ENCODE measurements at regions not wholly inside any gene's neighbourhood (a gene's known extent, or its start where the extent isn't known, plus 50 kb on each side); places are given as distances from the start of the nearest gene placed in this dataset.
"Not testable (repeated sequence)": the region's sequence is repeated elsewhere in the genome, so short reads cannot be mapped to it uniquely, and the experiment has no call there.

DNA sequence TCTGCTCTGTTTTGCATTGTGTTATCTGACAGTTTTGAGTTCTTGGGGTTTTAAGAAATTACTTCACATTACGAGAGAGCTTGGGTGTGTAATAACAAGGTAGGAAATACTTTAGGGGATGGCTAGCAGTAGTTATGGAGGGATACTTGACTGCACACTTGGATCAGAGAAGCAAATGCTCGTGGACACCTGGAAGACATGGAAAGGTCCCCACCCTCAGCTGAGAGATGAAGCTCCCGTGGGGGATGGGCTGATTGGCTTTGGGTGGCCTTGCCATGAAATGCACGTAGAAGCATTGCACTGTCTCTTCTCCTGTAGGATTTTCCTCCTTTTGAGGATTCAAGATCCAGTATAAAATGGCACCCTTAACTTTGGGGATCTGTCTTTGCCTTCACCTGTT lies 61.5 kb upstream of the UNC93A start:
- Mint-ChIP-seq H3K4me1 (ENCODE audit: low read depth) (no peaks in the 10 kb centered on the region), H3K9me3 (peaks cover 35% of the 10 kb centered on the region), H3K27me3 (ENCODE audit: insufficient read depth) (no peaks in the 10 kb centered on the region), H3K4me3 (no peak overlapping the region), H3K36me3 (ENCODE audit: low read depth) (no peaks in the 10 kb centered on the region), H3K27ac (no peak overlapping the region)
- TF ChIP-seq, protein P1, sequence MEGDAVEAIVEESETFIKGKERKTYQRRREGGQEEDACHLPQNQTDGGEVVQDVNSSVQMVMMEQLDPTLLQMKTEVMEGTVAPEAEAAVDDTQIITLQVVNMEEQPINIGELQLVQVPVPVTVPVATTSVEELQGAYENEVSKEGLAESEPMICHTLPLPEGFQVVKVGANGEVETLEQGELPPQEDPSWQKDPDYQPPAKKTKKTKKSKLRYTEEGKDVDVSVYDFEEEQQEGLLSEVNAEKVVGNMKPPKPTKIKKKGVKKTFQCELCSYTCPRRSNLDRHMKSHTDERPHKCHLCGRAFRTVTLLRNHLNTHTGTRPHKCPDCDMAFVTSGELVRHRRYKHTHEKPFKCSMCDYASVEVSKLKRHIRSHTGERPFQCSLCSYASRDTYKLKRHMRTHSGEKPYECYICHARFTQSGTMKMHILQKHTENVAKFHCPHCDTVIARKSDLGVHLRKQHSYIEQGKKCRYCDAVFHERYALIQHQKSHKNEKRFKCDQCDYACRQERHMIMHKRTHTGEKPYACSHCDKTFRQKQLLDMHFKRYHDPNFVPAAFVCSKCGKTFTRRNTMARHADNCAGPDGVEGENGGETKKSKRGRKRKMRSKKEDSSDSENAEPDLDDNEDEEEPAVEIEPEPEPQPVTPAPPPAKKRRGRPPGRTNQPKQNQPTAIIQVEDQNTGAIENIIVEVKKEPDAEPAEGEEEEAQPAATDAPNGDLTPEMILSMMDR (IDR thresholded peaks at IDR 0.05) = no peak
- no peak for DNase-seq

DNA sequence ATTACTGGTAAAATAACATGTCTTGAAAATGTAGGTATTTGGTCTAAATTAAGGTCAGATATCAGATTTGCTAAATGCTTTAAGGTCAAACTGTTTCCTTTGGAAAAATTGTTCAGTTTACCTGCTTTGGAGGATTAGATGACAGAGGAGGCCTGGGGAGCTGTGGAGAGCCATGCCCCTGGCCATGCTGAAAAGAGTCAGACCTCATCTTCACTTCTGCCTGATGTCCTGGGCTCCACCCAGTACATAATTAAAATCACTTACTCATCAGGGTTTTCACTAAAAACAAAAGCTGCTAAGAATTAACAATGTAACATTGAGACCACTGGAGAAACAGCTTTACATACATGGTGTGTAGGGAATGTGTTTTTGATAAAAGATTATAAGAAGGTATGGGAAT lies 60.8 kb upstream of the UNC93A start:
- H3K36me3 Mint-ChIP-seq (ENCODE audit: low read depth) = no peaks in the 10 kb centered on the region
- H3K27me3 Mint-ChIP-seq (ENCODE audit: insufficient read depth) = no peaks in the 10 kb centered on the region

DNA sequence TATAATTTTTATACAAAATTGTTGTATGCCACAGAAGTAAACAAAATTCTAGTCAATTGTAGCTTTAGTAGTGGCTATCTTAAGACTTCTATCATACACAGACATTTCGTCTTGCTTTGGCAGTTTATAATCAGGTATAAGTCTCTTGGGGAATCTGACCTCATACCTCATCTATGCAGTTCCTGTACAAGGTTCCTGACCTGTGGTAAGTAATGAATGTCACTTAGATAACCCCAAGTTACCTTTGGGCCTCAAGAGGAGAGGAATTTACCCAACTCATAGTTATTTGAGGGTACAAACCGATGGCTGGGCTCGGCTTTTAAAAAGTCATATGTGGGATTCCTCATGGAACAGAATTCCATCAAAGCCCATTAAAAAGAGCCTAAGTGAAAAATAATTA lies 58.8 kb upstream of the UNC93A start:
- Mint-ChIP-seq H3K27ac (no peak overlapping the region), H3K4me1 (ENCODE audit: low read depth) (no peaks in the 10 kb centered on the region), H3K9me3 (peaks cover 40% of the 10 kb centered on the region), H3K27me3 (ENCODE audit: insufficient read depth) (no peaks in the 10 kb centered on the region), H3K4me3 (no peak overlapping the region), H3K36me3 (ENCODE audit: low read depth) (no peaks in the 10 kb centered on the region)
- no peak for DNase-seq
- TF ChIP-seq, protein P1 (IDR thresholded peaks at IDR 0.05) = no peak

More for the DNA sequence above, 60.8 kb upstream of the UNC93A start:
- Mint-ChIP-seq H3K27ac (no peak overlapping the region), H3K9me3 (peaks cover 41% of the 10 kb centered on the region), H3K4me3 (no peak overlapping the region), H3K4me1 (ENCODE audit: low read depth) (no peaks in the 10 kb centered on the region)
- TF ChIP-seq, protein P1 (IDR thresholded peaks at IDR 0.05) = no peak
- no peak for DNase-seq

DNA sequence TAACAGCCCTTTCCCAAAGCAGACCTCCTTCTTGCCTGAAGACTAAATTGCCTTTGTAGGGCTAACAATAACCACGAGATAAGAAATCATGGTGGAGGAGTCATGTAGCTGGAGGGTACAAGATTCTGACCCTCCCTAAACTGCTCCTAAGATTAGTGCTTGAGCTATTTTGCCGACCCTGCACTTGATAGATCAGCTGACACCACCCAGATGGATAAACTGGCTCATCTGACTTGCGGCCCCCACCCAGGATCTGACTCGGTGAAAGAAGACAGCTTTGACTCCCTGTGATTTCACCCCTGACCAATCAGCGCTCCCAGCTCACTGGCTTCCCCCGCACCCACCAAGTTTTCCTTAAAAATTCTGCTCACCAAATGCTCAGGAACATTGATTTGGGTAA lies 57.6 kb upstream of the UNC93A start:
- Mint-ChIP-seq H3K9me3 (peaks cover 35% of the 10 kb centered on the region), H3K4me3 (no peak overlapping the region), H3K36me3 (ENCODE audit: low read depth) (no peaks in the 10 kb centered on the region), H3K27me3 (ENCODE audit: insufficient read depth) (no peaks in the 10 kb centered on the region), H3K27ac (no peak overlapping the region), H3K4me1 (ENCODE audit: low read depth) (no peaks in the 10 kb centered on the region)
- TF ChIP-seq, protein P1 (IDR thresholded peaks at IDR 0.05) = no peak
- no peak for DNase-seq

DNA sequence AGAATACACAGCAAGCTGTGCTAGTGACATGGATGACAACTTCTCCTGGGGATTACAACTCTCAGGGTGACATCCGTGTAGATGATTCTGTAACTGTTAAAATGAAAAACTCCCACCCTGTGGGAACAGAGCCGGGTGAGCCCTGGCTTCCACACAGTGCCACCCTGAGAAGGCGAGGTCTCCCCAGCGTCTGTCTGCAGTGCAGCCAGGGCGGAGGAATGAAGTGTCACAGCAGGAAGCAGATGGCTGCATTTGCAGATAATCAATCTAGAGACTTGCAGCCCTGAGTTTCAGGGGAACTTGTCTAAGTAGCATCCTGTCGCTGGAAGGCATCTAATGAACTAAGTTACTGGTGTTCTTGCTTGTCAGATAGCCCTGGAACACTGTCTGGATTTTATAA lies 56.5 kb upstream of the UNC93A start:
- not testable (repeated sequence) for H3K4me3 Mint-ChIP-seq; H3K4me1 Mint-ChIP-seq (ENCODE audit: low read depth); H3K27me3 Mint-ChIP-seq (ENCODE audit: insufficient read depth)

DNA sequence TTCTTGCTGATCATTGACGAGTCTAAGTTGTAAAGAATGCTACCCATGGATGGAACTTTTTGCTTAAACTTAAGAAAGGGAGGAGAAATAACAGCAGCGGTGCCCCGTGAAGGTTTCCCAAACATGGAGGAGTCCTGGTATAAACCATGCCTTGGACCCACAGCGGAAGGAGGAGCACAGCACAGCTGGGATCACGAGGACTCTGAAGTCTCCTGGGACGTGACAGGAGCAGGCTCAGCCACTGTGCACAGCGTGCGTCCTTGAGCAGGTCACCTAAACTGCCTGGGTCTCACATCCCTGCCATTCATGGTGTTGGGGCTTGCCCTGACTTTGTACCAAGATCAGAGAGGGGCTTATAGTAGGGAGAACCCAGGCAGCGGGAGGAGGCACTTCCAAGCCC lies 56.1 kb upstream of the UNC93A start:
- no peak for DNase-seq
- Mint-ChIP-seq H3K4me1 (ENCODE audit: low read depth) (no peaks in the 10 kb centered on the region), H3K4me3 (no peak overlapping the region), H3K27me3 (ENCODE audit: insufficient read depth) (no peaks in the 10 kb centered on the region), H3K9me3 (peaks cover 37% of the 10 kb centered on the region), H3K27ac (no peak overlapping the region), H3K36me3 (ENCODE audit: low read depth) (no peaks in the 10 kb centered on the region)
- TF ChIP-seq, protein P1 (IDR thresholded peaks at IDR 0.05) = no peak

More for the DNA sequence above, 56.5 kb upstream of the UNC93A start:
- H3K36me3 Mint-ChIP-seq (ENCODE audit: low read depth); H3K27ac Mint-ChIP-seq; DNase-seq: not testable (repeated sequence)
- peaks cover 35% of the 10 kb centered on the region for H3K9me3 Mint-ChIP-seq
